Glutamatergic neuron (in vitro differentiated cells): ENCODE measurements at regions not wholly inside any gene's neighbourhood (a gene's known extent, or its start where the extent isn't known, plus 50 kb on each side); places are given as distances from the start of the nearest gene placed in this dataset.

Experiments
- DNase-seq: peaks from one replicate; pipeline ENCODE4 v3.0.0; 2022
- H3K27ac Mint-ChIP-seq: one replicate; pipeline ENCODE4 v1.8.0; 2020; ENCODE audit warnings: mild to moderate bottlenecking, mixed read lengths, inconsistent platforms; ENCODE audit not compliant: unreplicated experiment
- H3K27me3 Mint-ChIP-seq: one replicate; pipeline ENCODE4 v1.8.0; 2020; ENCODE audit warnings: mild to moderate bottlenecking, moderate library complexity, mixed read lengths, inconsistent platforms; ENCODE audit not compliant: unreplicated experiment
- H3K36me3 Mint-ChIP-seq: one replicate; pipeline ENCODE4 v1.8.0; 2020; ENCODE audit warnings: mild to moderate bottlenecking, mixed read lengths, inconsistent platforms; ENCODE audit not compliant: unreplicated experiment
- H3K4me1 Mint-ChIP-seq: one replicate; pipeline ENCODE4 v1.8.0; 2020; ENCODE audit warnings: mild to moderate bottlenecking, low read depth, mixed read lengths, inconsistent platforms; ENCODE audit not compliant: unreplicated experiment
- H3K4me3 Mint-ChIP-seq: one replicate; pipeline ENCODE4 v1.8.0; 2020; ENCODE audit warnings: mild to moderate bottlenecking, mixed read lengths, inconsistent platforms; ENCODE audit not compliant: unreplicated experiment
- H3K9me3 Mint-ChIP-seq: one replicate; pipeline ENCODE4 v1.8.0; 2020; ENCODE audit warnings: mild to moderate bottlenecking, moderate library complexity, mixed read lengths, inconsistent platforms; ENCODE audit not compliant: unreplicated experiment
- TF ChIP-seq, protein P1 (sequence below): fragments of 200-600 bp; sonication (generic); IDR thresholded peaks from one replicate; pipeline ENCODE4 v1.5.0; 2021; ENCODE audit not compliant: partially characterized antibody, unreplicated experiment

DNA sequence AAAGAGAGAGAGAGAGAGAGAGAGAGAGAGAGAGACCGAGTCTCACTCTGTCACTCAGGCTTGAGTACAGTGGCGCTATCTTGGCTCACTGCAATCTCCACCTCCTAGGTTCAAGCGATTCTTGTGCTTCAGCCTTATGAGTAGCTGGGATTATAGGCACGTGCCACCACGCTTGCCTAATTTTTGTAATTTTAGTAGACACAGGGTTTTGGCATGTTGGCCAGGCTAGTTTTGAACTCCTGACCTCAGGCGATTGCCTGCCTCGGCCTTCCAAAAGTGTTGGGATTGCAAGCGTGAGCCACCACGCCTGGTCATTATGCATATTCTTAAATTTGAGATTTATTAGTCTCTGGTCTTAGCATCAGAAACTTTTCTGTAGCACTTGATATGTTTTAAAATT lies 317.9 kb upstream of the ATP2B1 start:
- TF ChIP-seq, protein P1, sequence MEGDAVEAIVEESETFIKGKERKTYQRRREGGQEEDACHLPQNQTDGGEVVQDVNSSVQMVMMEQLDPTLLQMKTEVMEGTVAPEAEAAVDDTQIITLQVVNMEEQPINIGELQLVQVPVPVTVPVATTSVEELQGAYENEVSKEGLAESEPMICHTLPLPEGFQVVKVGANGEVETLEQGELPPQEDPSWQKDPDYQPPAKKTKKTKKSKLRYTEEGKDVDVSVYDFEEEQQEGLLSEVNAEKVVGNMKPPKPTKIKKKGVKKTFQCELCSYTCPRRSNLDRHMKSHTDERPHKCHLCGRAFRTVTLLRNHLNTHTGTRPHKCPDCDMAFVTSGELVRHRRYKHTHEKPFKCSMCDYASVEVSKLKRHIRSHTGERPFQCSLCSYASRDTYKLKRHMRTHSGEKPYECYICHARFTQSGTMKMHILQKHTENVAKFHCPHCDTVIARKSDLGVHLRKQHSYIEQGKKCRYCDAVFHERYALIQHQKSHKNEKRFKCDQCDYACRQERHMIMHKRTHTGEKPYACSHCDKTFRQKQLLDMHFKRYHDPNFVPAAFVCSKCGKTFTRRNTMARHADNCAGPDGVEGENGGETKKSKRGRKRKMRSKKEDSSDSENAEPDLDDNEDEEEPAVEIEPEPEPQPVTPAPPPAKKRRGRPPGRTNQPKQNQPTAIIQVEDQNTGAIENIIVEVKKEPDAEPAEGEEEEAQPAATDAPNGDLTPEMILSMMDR = no peak
- H3K4me3 Mint-ChIP-seq = no peak overlapping the region
- peaks cover 2% of the 10 kb centered on the region for H3K27me3 Mint-ChIP-seq
- H3K27ac Mint-ChIP-seq = no peak overlapping the region
- H3K4me1 Mint-ChIP-seq = no peaks in the 10 kb centered on the region
- DNase-seq = no peak
- H3K9me3 Mint-ChIP-seq = no peaks in the 10 kb centered on the region
- no peaks in the 10 kb centered on the region for H3K36me3 Mint-ChIP-seq

DNA sequence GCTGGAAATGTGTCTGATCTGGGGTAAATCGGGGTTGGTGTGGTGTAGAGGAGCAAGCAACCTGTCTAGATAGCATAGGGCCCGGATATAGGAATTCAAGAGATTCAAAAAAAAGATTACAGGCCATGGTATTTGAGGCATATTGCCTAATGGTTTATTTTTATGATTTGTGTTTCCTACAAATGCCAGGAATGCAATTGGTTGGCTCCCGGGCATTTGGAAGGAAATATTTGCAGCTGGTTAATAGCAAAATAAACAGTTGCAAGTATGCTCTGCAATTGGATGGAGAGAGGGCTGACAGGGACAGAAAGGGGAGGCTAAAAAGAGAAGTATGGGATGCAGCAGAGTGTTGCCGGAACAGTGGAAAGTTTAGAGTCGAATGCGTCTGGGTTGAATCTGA lies 315.6 kb upstream of the ATP2B1 start:
- H3K27ac Mint-ChIP-seq = no peak overlapping the region
- no peaks in the 10 kb centered on the region for H3K4me1 Mint-ChIP-seq
- H3K9me3 Mint-ChIP-seq = no peaks in the 10 kb centered on the region
- H3K27me3 Mint-ChIP-seq = peaks cover 2% of the 10 kb centered on the region
- TF ChIP-seq, protein P1 = no peak
- H3K36me3 Mint-ChIP-seq = no peaks in the 10 kb centered on the region
- no peak for DNase-seq
- H3K4me3 Mint-ChIP-seq = no peak overlapping the region

DNA sequence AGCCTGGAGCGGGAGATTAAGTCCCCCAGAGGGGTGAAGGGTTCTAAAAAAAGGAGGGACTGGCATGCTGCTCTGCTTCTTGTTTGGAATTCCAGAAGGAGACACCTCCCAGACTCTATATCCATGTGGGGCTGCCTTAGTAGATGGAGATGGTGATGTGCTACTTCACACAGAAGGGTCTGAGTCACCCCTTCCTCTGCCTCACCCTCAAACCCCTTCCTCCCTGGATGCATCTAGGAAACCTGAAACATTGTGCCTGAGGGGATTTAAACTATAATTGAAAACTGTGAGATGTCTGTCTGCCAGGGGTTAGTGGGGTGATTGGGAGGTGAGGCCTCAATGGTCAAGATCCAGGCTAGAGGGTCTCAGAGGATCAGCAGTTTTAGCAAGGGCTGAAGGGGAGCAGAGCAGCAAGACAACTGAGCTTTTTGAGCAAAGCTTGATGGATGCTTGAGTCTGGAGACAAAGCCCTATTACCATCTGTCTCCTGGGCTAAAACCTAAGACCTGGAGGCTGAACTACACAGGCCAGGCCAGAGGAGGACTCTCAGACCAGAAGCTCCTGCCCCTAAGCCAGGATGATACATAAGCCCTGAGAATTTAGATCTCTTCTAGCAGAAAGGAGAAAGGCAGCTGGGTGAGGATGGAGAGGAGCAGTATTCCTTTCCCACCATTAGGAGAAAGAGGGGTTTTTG lies 314.7 kb upstream of the ATP2B1 start:
- peaks cover 2% of the 10 kb centered on the region for H3K27me3 Mint-ChIP-seq
- H3K36me3 Mint-ChIP-seq = no peaks in the 10 kb centered on the region
- H3K4me3 Mint-ChIP-seq = no peak overlapping the region
- no peak for DNase-seq
- TF ChIP-seq, protein P1 = no peak
- no peak overlapping the region for H3K27ac Mint-ChIP-seq
- no peaks in the 10 kb centered on the region for H3K9me3 Mint-ChIP-seq
- H3K4me1 Mint-ChIP-seq = no peaks in the 10 kb centered on the region

DNA sequence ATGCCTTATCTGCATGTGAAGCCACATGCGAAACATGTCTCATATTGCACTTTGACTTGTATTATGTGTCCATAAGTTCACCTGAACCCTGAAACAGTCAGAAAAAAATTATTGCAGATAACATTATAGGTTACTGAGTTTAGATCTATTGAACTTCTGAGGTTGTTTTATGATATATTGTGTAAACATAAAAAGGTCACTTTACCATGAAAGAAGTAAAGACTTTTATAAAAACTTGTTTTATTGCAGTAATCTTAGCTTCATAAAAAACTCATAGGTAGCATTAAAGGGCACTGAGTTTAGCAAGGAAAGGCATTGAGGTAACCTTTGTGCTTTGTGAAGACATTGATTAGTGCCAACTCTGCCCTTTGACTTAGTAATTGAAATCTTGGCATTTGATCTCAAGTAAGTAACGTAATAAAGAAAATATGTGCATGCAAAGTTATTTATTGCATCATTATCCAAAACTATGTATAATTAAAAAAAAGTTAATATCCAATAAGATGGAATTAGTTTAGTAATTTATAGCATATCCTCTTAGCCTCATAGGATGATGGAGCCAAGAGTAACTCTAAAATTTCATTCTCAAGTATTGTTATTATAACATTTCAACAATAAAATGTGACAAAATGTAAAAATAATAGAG lies 313.3 kb upstream of the ATP2B1 start:
- no peak for DNase-seq
- Mint-ChIP-seq H3K36me3 (no peaks in the 10 kb centered on the region), H3K4me1 (no peaks in the 10 kb centered on the region), H3K27me3 (peaks cover 2% of the 10 kb centered on the region), H3K9me3 (no peaks in the 10 kb centered on the region), H3K4me3 (no peak overlapping the region), H3K27ac (no peak overlapping the region)
- TF ChIP-seq, protein P1 = no peak

DNA sequence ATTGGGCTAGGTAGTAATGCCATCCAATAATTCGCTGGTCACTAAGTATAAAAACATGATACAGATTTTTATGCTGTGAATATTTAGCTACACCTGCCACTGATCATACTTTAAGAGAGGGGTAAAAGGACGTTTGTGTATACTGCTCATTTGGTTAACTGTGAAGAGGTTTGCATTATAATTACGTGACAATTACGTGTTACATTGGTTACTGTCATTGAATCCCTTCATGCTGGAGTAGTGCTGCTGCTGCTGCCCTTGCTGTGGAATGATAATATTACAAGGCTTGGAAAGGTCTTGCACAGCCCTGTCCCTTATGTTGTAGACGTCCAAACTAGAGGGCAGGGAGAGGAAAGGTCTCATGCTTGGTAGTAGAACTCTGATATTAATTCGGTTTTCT lies 312.2 kb upstream of the ATP2B1 start:
- H3K4me3 Mint-ChIP-seq = no peak overlapping the region
- H3K27me3 Mint-ChIP-seq = peaks cover 2% of the 10 kb centered on the region
- no peak for DNase-seq
- H3K9me3 Mint-ChIP-seq = no peaks in the 10 kb centered on the region
- TF ChIP-seq, protein P1 = no peak
- no peaks in the 10 kb centered on the region for H3K36me3 Mint-ChIP-seq
- H3K4me1 Mint-ChIP-seq = no peaks in the 10 kb centered on the region
- H3K27ac Mint-ChIP-seq = no peak overlapping the region
